Activated CD4-positive, alpha-beta T cell treated with anti-CD3 and anti-CD28 coated beads, Interleukin-2, Interleukin-6, amounts not matched to agents 100 ng/mL and 50 ng/mL, durations not matched to agents 16 hours and 8 hours (primary cell): ENCODE measurements at regions not wholly inside any gene's neighbourhood (a gene's known extent, or its start where the extent isn't known, plus 50 kb on each side); places are given as distances from the start of the nearest gene placed in this dataset.

ENCODE experiments used
- DNase-seq: peaks from one replicate; pipeline ENCODE4 v3.0.0-alpha.2; 2020

DNA sequence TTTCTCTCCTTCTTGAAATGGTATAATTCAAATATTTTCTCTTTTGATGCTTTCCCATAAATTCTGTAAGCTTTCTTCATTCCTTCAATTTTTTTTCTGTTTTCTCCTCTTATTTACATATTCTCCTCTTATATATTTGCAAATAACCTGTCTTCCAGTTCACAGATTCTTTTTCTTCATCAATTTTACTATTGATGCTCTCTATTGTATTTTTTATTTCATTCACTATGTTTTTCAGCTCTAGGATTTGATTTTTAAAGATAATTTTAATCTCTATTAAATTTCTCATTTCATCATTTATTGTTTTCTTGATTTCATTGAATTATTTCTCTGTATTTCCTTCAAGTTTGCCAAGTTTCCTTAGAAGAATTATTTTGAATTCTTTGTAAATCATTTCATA, 54.0 kb upstream of the PRPS1L1 start:
- DNase-seq, result no peak

DNA sequence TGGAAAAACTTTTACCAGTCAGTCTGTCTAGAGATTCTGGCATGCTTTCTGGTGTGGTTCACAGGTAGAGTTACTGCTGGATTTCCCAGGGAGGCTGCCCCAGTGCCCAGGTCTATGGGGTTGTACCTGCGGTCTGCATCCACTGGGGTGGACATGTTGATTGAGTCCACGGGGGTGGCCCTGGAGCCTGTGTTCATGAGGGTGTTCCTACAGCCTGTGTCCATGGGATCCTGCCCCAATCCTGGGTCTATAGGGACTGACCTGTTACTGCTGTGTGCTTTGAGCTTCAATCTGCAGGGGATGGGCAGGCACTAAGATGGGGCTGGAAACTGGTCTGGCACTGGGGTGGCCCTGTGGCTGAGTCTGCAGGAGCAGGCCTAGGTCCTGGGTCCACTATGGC, 54.5 kb upstream of the PRPS1L1 start:
- no peak for DNase-seq

DNA sequence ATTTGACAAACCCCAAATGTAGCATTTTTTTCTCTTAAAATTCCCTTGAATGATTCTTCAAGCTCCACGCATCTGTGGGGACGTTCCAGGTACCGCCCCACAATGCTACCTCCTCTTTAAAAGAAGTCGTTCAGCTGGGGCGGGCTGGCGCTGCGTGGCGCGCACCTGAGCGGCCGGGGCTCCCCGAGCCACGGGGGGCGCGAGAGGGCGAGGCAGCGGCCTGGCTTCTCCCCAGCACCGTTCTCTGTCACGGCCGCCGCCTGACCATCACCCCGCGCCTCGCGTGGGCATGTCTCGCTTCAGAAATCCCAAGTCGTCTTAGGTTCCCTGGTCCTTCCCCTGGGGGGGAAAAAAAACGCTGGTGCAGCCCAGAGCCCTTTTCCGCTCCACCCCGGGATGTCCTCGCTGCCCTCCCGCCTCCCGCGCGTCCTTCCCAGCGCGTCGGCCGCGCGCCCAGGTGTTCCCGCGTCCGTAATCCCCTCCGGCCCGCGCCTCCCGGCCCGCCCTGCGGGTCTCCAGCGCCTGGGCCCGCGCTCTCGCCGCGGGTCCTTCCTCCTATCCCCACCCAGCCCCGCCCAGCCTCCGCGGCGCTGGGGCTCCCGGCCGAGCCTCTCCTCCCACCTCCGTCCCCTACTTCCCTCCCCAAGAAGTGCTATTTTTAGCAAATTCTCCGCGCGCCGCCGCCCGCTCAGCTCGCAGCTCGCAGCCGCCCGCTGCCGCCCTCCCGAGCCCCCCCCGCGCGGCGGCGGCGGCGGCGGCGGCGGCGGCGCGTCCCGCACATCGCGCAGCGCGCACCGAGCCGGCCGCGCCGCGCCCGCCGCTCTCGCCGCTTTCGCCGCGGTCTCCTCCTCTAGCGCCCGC, 58.7 kb upstream of the PRPS1L1 start:
- no peak for DNase-seq

DNA sequence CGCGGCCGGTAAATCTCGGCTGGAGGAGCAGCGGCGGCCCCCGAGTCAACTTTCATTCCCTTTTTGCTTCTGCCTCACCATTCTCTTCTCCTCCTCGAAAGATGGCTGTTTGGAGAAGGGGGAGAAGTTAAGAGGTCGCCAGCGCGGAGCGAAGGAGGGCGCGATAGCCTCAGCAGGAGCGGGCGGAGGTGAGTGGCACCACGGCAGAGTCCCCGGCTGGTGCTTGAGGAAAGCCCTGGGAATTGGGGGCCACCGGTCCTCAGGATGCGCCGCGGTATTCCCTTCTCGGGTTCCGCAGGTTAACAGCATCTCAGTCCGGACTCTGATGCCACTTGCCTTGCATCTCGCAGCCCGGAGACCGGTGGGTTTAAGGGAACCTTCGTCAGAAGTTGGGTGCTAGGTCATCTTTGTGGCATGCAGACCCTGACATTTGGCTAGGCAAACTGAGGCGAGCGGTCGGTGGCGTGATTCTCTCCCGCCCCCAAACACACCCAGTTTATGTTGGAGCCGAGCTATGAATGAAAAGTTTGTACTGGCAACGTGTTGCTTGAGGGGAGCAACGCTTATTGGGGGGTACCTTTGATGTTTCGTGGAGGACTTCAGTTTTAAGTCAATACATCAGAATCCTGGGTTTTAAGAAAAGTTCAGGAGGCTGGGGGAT, 59.5 kb upstream of the PRPS1L1 start:
- DNase-seq, result no peak

DNA sequence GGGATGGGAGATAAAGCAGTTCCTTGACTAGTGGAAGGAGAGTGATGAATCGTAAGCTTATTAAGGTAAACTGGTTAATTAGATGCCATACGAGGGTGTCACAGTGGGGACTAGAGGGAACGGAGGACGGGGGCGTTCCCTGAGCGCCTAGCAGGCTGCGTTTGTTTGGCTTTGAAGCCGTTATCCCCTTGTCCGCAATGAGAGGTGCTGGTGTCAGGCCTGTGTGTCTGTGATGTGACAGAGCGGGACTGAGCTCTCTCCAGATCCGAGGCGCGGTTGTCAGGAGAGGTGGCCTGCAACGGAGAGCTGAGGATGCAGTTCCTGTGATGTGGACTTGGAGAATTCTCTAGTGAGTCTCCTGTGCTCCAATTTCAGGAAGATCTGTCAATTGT, 60.0 kb upstream of the PRPS1L1 start:
- no peak for DNase-seq

DNA sequence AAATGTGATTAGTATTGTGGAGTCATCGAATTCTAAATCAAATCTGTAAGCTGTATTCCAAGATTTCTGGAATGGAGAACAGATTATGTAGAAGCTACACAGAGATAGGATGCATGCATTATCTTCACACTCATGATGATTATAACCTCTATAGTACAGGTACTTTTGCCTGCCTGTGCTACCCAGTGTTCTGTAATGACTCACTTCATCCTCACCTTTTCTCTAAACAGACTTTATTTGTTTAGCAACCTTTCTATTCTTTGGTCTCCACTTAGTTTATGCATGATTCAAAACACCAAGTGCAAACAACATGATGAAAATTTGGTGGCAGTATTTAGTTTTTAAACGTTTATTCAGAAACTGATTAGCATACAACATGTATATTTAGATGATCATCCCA, 68.4 kb upstream of the PRPS1L1 start:
- DNase-seq, result no peak

DNA sequence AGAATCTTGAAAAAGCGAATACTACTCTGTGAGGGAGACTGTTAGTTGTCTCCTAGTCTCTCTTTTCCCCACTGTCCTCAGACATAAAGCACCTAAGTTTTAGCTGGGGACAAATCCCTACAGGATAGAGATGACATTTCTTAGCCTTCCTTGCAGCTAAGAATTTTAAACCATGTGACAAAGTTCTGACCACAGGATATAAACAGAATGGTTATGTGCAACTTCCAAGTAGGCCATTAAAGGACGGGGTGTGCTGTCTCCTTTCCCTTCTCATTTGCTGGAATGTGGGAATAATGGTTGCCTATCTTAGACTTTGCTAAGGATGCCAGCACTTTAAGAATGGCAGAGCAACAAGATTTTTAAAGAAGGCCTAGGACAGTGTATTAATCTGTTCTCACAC, 74.9 kb upstream of the PRPS1L1 start:
- no peak for DNase-seq

DNA sequence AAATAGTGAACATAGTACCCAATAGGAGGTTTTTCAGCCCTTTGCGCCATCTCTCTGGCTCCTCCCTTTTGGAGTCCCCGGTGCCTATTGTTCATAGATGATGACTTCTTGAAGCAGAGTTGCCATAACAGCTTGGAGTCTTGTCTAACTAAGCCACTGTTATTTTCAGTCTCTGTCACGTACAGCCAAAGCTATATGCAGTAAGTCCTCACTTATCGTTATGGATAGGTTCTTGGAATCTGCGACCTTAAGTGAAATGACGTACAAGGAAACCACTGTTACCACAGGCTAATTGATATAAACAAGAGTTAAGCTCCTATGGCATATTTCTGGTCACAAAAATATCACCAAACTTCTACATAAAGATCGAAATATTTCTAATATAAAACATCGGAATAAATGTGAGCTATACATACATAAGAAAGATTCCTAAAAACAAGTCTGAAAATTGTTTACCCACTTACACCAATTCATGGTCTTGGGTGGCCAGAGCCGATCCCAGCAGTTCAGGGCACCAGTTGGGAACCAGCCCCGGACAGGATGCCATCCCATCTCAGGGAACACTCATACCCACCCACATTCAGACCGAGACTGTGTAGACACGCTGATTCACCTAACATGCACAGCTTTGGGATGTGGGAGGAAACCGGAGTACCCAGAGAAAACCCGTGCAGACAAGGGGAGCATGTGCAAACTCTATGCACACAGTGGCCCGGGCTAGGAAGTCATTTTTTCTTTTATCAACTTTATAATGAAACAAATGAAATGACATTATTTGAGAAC, 76.0 kb upstream of the PRPS1L1 start:
- DNase-seq, result no peak

DNA sequence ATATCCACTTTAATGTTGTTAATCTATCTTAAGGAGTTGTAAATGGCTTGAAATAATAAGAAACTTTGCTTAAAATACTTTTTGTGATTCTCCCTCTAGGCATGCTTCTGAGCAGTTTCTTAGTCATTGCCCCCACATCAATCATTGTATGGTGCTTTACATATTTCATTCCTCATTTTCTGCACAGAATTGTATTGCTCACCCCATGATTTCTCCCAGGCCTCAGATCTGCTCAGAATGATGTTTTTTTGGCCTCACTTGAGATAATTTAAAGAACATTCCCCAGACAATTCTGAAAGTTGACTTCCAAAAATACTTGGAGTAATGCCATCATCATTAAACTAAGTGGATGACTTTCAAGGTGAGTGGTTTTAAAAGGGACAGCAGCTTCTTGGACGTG, 82.1 kb upstream of the PRPS1L1 start:
- DNase-seq, result no peak

DNA sequence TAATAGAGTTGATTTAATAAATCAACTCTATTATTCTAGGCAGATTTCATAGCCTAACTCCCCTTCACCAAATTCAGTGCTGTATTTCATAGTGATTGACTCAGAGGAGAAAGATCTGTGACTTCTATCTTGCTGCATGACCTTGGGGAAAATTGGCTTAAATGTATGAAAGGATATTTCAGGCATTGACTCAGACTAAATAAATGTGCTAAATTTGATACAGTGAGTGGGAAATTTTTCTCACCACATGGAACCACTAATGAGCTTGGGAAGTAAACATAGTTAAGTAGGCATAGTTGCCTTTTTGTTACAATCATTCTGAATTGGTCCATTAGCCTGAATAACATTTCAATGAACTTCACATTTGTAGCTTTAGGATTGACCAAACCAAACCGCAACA, 89.0 kb upstream of the PRPS1L1 start:
- DNase-seq, result no peak

DNA sequence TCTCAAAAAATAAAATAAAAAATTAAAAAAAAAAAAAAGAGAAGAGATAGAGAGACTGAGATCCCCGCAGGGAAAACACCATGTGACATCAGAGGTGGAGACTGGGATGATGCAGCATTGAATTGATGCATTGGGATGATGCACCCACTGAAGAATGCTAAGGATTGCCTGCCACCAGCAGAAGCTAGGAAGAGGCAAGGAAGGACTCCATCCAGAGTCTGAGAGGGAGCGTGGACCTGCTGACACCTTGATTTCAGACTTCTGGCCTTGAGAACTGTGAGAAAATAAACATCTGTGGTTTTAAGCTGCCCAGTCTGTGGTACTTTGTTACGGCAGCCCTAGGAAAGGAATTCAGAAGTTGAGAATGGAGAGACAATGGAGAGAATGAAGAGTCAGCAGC, 89.8 kb upstream of the PRPS1L1 start:
- no peak for DNase-seq

DNA sequence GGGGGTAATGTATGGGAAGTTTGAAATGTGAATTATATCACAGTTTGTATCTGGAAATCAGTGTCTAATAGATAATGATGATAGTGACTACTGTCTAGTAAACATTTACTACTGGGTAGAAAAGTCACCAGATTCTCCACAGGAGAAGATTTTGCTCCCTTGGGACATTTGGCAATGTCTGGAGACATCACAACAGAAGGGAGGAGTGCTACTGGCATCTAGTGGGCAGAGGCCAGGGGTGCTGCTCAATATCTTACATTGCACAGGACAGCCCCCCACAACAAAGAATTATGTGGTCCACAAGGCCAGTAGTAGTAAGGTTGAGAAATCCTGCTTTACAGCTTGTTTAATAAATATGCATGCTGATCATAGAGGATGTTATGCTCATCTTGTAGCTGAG, 92.3 kb upstream of the PRPS1L1 start:
- DNase-seq, result no peak

DNA sequence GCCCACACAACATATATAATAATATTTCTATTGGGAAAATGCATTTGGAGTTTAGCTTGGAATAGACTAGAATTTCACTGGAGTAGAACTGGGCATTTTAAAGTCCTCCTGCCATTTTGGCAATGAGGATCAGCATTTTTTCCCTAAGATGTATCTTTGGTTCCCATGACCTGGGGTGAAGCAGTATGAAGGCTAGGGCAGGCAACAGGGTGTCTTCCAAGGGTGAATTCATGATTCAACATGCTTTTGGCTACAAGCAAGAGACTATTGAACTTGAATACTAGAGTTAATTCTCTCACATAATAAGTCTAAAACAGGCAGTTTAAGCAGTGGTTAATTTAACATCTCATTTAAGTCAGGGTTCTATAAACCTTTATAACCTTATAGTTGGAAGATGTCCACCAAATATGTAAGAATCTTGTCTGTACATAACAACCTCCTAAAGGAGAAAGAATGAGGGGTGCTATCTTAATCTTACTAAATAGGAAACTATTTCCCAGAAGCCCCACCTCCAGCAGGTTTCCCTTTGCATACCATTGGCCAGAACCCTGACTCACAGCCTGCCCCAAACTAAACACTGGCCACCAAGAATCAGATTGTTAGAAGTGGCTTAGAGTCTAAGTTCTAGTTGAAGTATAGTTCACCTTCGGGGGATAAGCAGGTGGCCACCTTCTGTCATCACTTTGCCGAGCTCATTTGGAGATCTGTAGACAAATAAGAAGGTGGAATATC, 96.0 kb upstream of the PRPS1L1 start:
- DNase-seq, result no peak

DNA sequence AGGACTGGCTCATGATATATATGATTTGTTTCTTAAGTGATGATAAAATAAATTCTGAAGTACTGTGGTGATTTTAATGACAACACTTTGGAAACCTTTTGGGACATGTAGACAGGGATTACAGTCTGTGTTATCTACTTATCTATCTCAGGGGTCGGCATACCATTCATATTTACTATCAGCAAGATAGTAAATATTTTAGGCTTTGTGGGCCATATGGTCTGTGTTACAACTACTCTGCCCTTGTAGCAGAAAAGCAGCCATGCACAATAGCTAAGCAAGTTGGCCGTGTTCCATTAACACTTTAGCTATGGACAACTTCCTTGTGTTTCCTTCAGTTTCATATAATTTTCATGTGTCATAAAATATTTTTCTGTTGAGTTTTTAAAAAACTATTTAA, 97.8 kb upstream of the PRPS1L1 start:
- no peak for DNase-seq

DNA sequence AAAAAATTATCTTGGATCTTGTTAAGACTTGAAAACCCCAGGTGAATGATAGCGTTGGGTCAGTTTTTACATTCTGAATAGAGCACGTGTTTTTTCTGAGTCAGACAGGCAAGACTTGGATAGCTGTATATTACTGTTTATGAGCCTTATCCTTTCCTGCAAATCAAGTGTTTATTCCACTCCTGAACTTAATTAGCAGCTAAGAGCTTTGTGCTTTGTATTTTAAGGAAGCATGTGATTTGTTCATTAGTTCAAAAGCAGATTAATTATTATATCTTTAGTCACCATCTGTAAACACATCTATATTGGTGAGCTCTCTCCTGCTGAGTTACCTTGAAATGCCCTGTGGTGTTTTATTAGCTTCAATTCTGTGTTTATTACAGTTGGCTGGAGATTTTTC, 98.6 kb upstream of the PRPS1L1 start:
- DNase-seq, result no peak

DNA sequence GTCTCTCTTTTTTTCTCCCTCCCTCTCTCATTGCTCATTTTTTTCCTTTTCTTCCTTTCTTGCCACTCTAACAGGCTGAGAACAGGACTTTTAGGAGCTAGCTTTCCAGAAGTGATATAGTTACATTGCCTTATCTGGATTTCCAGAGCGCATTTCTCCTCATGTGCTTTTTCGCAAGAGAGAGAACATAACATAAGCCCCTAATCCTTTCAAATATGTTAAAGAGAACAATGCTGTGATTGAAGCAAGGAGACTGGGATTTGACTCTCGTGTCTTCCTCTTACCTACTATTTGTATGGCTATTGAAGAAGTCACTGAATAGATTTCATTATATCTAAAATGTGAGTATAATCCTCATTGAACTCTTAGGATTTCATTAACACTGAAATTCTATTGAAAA, 101.2 kb upstream of the PRPS1L1 start:
- no peak for DNase-seq

DNA sequence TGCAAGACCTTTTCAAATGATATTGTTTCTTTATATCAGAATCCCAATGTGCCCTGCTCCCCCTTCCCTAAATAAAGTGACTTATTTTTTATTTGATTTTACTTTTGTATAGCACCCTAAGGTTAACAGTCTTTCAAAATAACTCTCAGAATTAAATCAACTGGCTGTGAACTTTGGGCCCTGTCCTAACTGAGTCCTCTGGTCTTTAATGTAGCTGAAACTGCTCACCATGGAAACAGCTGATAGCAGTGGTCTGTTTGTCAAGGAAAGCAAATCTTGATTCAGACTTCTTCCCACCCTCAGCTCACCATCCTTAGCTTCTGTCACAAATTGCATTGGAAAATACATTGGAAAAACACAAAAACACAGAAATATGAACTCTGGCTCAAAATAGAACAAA, 105.2 kb upstream of the PRPS1L1 start:
- DNase-seq, result no peak

DNA sequence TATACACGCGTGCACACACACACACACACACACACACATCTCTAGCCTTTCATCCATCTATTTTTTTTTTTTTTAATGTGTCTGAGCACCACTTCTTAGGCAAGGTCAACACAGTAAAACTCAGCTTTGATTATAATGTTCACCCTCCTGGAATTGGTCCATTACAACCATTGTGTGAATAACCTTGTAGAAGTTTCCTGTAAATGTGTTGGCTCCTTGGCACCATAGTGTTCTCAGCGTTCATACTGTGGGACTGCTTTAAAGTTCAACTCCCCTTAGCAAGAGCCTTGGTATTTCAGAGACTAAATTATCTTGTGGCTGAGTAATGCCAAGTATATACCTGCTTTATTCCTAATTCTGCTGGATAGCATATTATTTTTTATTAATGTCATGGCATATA, 106.3 kb upstream of the PRPS1L1 start:
- no peak for DNase-seq

DNA sequence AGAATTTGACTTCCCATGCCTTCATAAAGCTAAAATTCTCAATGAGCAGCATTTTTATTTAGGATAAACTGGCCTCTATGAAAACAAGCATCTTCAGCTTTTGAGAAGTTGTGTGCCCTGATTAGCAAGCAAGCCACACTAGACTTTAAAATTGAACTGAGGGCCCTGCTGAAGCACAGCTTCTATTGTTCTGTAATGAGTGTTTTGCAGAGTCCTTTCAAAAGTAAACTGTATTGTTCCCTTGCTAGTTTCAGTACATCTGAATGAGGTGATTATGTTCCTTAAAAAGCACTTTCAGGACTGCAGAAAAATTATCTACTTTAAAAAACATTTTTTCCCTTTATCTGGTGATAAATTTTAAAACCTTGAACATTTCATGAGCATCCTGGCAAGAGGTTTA, 113.3 kb upstream of the PRPS1L1 start:
- DNase-seq, result no peak

DNA sequence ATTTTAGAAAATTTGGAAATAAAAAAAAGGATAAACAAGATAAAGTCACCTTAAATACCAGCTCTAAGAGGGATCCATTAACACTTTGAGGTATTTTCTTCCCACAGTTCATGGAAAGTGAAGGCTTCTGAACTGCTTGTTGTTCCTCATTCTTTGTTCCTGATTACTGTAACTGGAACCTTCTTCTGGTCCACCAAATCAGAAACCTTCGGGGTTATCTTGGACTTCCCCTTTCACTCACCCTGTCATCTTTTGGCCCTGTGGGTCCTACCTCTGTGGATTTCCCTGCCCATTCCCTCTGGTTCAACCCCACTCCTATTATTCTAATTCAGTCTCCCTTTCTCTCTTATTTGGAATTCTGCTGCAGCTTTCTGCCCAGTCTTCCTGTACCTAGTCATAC, 116.5 kb upstream of the PRPS1L1 start:
- DNase-seq, result no peak

DNA sequence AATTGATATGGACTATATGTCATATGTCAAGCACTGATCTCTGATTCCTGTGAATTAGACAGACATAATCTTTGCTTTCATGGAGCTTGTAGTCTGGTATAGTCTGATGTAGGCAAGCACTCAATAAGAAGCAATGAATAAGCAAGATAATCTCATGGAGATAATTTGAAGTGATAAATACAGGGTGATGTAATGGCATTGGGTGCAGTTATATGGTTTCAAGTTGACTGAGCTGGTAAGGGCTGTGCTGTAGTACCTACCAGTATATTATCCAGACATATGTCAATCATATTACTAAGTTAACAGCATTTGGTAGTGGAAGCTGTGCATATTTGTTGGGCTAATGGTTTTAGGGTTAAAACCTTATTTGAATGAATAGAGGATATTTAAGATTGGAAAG, 117.5 kb upstream of the PRPS1L1 start:
- no peak for DNase-seq

DNA sequence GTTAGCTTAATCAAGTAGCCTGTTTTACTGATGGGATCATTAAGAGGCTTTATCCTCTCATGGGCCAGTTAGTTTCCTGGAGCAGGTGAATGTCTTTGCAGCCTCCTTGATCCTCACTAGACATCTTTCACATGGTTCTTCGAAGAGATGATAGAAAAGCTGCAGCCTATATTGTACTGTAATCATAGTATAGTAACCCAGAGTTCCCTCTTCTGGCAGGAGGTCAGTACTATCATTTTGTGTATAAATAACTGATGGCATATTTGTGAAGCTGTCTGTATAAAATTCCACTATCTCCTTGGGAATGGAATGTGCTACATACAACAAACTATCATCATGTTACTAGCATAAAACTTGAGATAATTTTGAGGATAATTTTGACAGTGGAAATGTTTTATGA, 123.8 kb upstream of the PRPS1L1 start:
- DNase-seq, result no peak

DNA sequence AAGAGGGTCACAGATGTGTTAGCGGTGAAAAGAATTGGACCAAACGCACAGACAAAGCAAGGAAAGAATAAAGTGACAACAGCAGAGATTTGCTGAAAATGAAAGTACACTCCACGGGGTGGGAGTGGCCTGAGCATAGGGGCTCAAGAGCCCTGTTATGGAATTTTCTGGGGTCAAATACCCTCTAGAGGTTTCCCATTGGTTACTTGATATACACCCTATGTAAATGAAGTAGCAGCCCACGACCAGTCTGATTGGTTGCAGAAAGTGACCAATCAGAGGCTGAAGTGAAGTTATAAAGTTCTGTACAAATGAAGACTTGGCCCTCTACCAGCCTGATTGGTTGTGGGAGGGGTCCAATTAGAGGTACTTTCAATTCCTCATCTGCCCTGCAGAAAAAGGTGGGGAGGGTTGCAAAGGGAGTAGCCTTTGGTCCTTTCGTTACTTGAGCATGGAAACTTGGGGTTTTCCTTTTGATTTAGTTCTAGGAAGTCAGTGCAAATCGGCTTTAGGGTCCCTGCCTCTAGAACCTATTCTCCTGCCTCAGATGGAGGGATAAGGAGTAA, 125.6 kb upstream of the PRPS1L1 start:
- no peak for DNase-seq
